ENCODE measurements at regions not wholly inside any gene's neighbourhood (a gene's known extent, or its start where the extent isn't known, plus 50 kb on each side); places are given as distances from the start of the nearest gene placed in this dataset.
"Not testable (repeated sequence)": the region's sequence is repeated elsewhere in the genome, so short reads cannot be mapped to it uniquely, and the experiment has no call there.

- DNase-seq (ENCODE audit: low read depth): no peak
- TF ChIP-seq CTCF (conservative IDR thresholded peaks at IDR 0.05; ENCODE audit: low read length): no peak
- H3K4me3 ChIP-seq (ENCODE audit: low read length): no peak overlapping the region
These were observed 90.8 kb upstream of the TMTC2 start for GRCh38 chr12:82595941-82596340.

GRCh38 chr12:82596483-82596882 is 90.2 kb upstream of the TMTC2 start:
- H3K4me3 ChIP-seq (ENCODE audit: low read length): no peak overlapping the region
- TF ChIP-seq CTCF (conservative IDR thresholded peaks at IDR 0.05; ENCODE audit: low read length): no peak
- no peak for DNase-seq (ENCODE audit: low read depth)

GRCh38 chr12:82600379-82600778 is 86.3 kb upstream of the TMTC2 start:
- TF ChIP-seq CTCF (conservative IDR thresholded peaks at IDR 0.05; ENCODE audit: low read length): no peak
- no peak overlapping the region for H3K4me3 ChIP-seq (ENCODE audit: low read length)
- DNase-seq (ENCODE audit: low read depth): no peak

GRCh38 chr12:82603647-82604046 is 83.1 kb upstream of the TMTC2 start:
- not testable (repeated sequence) for DNase-seq (ENCODE audit: low read depth); H3K4me3 ChIP-seq (ENCODE audit: low read length)

- H3K4me3 ChIP-seq (ENCODE audit: low read length): no peak overlapping the region
- no peak for DNase-seq (ENCODE audit: low read depth)
- TF ChIP-seq CTCF (conservative IDR thresholded peaks at IDR 0.05; ENCODE audit: low read length): no peak
These were observed 81.6 kb upstream of the TMTC2 start for GRCh38 chr12:82605115-82605514.

- no peak overlapping the region for H3K4me3 ChIP-seq (ENCODE audit: low read length)
- TF ChIP-seq CTCF (conservative IDR thresholded peaks at IDR 0.05; ENCODE audit: low read length): no peak
- DNase-seq (ENCODE audit: low read depth): peak; percentile 23
These were observed 78.0 kb upstream of the TMTC2 start for GRCh38 chr12:82608706-82609105.

GRCh38 chr12:82609234-82609914 is 77.3 kb upstream of the TMTC2 start:
- H3K4me3 ChIP-seq (ENCODE audit: low read length): no peak overlapping the region
- DNase-seq (ENCODE audit: low read depth): no peak
- no peak for TF ChIP-seq CTCF (conservative IDR thresholded peaks at IDR 0.05; ENCODE audit: low read length)

- DNase-seq (ENCODE audit: low read depth): no peak
- TF ChIP-seq CTCF (conservative IDR thresholded peaks at IDR 0.05; ENCODE audit: low read length): no peak
- H3K4me3 ChIP-seq (ENCODE audit: low read length): no peak overlapping the region
These were observed 67.1 kb upstream of the TMTC2 start for GRCh38 chr12:82619644-82620043.
